HS-27A (cell line): ENCODE measurements at regions not wholly inside any gene's neighbourhood (a gene's known extent, or its start where the extent isn't known, plus 50 kb on each side); places are given as distances from the start of the nearest gene placed in this dataset.
A peak's percentile ranks its signal among the peaks of the same experiment; 100 is the strongest.

ENCODE experiments used
- DNase-seq: peaks from one replicate; pipeline ENCODE4 v3.0.0-alpha.2; 2012; ENCODE audit warnings: low read depth, missing footprints

DNA sequence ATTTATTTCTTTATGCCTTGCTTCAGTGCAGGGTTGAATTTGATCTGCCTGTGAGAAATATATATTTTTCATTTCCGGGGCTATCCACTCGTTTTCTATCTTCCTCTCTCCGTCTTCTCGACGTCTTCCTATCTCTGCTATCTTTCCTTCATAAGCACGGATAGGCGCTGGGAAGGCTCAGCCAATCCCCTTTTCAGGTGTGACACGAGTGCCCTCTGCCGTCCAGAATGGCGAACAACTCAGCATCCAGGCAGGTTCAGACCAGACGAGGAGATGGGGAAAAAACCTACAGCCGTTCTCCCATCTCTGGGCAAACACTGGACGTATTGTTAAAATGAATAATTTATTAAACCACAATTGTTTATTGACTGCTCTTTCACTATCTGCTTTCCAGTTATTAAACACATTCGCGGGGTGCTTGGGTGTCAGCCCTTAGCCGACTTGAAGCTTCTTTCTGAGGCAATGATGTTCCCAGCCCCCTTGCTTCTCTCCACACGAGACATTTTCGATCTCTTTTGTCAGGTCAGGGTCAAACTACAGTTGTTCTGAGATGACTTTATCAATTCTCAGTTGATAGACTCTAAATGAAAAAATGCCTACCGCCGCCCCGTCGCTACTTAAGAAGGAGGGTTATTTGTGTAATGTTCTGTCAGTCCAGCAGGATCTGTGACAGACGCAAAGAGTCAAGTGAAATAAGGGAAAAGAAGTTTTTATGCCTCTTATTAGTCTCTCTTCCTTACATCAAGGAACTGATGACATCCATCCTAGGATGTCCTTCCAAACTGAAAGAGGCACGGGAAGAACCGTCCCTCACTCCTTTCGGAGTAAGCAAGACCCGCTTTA is 96.3 kb upstream of the NOCT start:
- DNase-seq: no peak

DNA sequence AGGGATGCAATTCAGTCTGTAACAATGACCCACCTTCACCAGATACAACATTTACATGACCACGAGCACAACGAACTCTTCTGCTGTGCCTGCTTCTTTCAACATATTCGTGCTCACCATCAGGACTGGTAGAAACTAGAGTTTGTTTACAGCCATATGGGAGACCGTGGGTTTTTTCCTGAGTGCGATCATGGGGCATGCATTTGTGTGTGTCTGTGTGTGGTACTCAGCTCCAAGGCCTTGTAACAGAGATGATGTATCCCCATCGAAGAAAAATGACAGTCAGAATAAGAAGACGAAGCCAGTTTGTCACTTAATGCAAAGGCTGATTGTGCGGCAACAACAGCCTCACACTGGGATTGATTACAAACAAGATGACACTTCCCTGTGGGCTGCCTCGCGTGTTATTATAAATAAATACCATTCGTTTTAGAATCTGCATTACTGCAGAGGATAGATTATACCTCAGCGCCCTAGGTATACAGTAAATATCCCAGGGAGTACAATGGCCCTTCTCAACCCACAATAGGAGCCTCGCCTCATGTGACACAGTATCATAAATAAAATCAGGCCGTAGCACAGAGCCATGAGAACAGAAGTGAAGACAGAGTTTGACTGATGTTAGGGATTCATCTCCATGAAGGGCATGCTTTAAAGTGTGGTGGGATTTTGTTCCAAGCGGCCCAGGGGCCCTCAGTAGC is 97.3 kb upstream of the NOCT start:
- DNase-seq: no peak

DNA sequence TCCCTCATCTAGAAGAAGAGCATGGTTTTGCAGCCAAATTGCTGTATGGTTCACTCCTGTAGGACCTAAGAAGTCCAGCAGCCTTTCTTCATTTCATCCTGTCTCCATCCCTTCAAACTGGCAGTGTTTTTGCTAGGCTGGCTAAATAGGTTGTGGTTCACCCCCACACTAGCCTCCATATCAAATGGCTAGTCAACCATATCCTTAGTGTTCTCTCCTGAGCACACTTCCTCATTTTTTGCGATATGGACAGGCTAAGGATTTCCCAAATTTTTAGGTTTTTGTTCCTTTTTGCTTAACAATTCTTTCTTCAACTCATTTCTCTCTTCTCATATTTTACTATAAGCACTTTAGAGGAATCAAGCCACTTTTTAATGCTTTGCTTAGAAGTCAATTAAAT is 98.8 kb upstream of the NOCT start:
- no peak for DNase-seq

DNA sequence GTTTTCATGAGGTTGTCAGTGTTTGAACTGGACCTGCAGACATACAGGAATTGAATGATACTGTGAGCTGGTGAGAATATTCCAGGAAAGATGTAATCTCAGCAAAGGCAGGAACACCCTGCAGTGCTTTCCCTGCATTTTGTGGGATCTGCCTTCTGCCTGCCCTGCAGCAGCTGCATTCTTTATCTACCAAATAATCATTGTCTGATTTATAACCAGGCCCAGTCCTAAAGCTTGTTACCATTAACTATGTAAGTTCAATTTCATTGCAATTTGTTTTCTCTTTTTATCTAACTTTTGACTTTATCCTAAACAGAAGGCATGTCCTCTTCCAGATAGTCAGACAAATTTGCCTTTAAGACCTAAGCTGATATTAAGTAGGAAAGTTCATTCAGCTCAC is 99.8 kb upstream of the NOCT start:
- no peak for DNase-seq

DNA sequence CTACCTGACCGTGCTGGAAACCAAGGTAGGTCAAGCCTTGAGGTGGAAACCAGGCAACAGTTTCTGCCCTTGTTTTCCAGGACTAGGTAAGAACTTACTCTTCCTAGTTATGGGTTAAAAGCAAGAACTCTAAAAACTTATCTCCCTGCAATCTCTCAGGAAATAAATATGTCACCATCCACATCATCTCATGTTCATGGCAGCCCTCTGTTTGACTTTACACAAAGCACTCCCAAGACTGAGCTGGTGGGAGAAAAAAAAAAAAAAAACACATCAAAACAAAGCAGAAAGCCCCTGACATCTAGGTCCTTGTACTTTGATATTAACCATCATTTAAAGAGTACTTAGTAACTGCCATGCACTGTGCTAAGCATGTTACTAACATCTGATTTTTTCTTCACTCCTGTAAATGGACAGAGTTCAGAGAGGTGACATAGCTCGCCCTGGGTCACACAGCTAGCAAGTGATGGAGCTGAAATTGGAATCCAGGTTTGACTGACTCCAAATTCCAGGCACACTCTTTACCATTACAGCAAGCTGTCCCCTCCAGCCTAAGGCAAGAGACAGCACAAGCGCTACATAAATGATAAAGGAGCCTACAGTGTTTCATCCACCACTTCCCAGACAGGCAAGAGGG is 102.8 kb upstream of the NOCT start:
- no peak for DNase-seq

DNA sequence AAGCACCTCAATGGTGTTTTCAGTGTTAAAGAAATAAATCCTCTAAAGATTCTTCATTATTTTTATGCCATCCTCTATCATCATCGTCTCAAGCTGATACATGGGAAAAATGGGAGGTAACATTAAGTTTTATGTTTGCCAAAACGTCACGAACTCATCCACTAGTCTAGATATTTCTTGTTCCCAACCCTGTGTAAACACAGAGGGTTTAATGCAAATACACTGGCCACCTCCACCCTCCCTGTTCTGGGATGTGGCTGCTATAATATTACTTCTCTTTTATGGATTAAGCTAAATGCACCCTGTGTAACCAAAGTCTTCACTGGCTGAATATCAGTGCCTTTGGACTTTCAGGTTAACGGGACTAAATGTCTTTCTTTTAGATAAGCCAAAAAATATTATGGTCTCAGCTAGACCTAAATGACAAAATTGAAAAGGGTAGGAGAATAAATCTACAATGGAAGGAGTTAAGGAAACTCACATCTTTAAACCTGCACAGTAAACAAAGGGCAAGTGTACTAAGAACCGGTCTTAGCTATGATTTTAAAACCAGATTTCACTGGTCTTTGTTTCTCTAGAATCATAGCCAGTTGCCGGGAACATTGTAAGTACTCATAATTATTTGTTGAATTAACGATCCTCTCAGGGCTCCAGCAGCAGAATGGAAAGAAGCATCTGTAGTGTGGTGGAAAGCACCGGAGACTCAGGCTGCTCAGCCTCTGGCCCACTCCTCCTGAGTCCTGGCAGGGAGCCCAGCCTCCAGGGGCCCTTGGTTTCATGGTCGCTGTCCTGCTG is 103.5 kb upstream of the NOCT start:
- DNase-seq: no peak

DNA sequence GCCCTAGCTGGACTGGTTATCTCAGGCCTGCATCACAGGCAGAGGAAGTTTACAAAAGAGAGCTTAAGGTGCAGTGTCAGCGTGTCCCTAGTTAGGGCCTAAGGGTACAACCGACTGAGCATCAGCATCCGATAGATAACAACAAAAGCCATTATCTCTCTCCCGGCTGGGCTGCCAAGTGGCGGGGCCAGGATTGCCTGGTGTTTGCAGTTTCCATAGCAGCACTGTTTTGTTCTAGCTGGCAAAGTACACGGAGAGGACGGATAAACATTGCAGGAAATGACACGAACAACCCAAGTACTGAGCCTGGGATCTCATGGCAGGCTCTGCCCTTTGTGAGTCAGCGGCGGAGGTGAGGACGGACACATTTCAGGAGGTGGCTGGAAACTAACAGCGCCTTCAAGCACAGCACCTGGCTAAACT is 104.7 kb upstream of the NOCT start:
- DNase-seq: no peak

DNA sequence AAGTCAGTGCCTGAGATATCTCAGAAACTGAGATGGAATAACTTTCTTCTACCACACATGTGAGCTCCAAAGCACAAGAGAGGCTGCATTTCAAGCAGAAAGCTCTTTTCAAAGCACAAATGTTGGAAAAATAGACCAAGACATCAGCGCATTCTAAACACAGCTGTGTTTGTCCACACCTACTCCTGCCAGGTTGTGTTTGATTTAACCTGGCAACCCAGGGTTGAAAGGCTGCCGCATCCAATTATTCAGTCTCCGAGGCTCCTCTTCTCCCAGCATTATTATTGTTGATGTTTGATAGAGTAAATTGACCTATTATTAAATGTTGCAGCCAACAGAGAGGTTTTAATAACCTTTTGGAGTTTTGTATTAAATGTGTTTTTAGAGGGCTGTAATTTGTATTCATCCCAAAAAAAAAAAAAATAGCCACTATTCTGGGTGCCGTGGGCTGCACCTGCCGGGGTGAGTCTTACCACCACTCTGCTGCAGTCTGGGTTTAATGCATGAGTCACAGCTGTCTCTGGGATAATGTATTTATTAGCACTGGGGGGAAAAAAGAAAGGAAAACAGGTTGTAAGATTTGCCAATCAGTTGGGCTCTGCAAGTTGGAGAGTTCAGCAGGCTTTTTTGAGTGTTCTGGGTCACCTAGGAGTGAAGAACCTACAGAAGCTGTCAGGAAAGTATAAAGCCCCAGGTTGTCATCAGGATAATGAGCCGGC is 105.2 kb upstream of the NOCT start:
- no peak for DNase-seq

DNA sequence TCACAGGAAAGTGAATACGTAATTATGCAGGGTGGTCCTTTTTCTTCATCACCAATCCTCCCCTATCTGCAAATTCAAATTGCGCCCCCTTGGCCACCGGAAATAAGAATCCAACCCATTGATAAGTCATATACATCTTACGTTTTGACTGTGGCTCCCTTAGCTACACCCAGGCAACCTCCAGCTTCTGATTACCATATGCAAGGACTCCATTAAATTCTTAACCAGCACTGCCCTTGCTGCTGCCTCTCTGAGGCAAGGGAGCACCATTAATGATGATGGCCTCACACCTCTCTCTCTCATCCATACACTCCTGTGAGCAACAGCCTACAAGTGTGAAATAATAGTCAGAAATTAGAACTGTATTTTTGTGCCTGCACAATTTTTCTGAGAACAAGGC is 106.0 kb upstream of the NOCT start:
- no peak for DNase-seq

DNA sequence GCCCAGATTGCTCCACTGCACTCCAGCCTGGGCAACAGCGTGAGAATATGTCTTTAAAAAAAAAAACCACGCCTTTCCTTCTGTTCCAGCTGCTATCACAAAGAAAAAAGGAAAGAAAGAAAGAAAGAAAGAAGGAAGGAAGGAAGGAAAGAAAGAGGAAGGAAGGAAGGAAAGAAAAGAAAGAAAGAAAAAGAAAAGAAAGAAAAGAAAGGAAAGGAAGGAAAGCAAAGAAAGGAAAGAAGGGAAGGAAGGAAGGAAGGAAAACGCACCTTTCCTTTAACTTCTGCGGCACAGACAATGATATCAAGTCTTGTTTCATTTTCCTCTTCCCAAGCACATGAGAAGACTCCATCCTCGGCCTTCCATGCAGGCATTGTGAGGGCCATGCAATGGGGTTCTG is 107.4 kb upstream of the NOCT start:
- DNase-seq: no peak

DNA sequence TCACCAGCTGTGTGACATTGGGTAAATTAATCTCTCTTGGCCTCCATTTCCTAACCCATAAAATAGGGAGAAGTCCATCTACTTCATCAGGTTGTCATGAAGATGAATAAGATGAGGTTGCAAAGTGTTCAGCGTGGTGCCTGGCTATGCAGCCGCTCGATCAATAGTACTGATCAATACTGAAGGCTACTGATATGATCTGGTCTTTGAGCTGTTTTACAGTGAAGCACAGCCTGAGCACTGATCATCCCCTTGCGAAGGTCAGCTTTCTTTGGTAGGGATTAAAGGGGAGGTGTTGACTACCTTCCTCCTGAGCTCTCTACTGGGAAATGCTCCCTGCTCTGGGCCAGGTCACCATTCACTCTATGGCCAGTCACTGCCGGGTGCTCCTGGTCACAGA is 108.4 kb upstream of the NOCT start:
- no peak for DNase-seq

DNA sequence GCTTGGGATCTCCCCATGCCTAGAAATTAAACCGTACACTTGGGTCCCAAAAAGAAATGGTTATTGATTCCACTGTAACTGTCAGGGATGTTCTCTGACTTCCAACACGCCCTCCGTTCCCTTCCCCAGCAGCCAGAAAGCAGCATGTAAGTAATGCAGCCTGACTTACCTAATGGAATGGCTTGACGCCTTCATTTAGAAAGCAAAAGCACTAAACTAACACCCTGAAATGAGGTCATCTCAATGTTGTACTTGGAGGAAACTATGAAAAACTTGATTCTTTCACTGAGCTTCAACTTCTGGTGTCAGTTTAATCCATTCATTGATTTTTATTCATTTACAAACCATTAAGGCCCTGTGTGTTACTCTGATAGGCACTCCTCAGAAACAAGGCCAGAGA is 110.8 kb upstream of the NOCT start:
- DNase-seq: no peak

DNA sequence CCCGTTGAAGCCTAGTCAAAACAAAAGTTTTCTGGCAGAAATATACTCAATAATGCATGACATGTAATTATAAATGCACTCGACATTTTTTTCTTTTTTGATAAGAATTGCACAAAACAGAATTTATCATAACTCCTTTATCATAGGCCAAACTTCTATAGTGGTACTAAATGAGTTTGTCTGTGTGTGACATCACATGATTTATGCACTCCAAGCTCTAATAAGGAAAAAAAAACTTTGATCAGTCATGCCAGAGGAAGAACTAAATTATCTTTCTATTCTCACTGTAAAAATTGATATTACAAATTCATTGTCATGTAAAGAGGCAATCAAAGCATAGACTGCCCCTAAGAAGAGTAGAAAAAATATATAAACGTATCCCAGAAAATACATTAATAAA is 112.4 kb upstream of the NOCT start:
- DNase-seq: no peak

DNA sequence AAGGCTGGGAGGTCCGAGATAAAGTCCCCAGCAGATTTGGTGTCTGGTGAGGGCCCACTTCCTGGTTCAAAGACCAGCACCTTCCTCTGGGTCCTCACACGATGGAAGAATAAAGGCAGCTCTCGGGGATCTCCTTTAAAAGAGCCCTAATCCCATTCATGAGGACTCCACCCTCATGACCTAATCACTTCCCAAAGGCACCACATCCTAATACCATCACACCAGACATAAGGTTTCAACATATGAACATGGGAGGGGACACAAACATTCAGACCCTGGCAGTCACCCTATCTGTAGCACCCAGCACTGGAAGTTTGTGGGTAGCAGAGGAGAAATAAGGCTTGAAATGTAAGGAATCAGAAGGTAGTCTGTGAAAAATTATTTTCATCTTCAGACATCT is 112.9 kb upstream of the NOCT start:
- DNase-seq: no peak

DNA sequence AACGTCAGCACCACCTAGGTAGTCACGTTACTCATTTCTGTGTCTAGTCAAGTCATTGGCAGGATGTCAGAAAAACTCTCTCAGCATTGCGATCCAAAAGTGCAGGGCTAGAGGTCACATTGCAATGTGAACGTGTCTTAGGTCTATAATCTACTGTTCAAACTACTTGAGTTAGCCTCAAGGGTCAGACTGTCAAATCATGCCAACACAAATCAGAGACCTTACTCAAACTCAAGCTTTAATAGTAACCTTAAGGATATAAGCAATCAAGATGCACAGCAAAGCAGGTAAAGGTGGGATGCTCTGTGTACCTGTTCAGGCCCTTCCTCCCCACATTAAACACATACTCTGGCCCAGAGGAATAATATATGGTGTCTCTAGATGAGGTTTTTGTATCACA is 114.4 kb upstream of the NOCT start:
- DNase-seq: no peak

DNA sequence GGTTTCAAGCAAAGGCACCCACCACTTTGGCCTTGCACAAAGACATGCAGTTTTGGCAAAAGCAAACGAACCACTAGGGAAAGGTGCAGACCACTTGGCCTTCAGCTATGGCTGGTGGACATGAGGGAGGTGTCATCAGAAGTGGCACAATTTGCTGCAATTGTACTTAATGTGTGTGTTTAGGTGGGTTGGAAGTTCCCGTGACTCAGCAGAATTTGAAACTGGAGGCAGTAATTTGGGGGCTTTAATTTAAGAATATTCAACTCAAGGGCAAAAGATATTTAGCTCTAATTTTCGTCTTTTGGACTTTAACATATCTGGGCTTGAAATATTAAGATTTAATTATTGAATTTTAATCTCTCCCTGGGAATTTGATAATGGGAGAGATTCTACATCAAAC is 115.6 kb upstream of the NOCT start:
- no peak for DNase-seq

DNA sequence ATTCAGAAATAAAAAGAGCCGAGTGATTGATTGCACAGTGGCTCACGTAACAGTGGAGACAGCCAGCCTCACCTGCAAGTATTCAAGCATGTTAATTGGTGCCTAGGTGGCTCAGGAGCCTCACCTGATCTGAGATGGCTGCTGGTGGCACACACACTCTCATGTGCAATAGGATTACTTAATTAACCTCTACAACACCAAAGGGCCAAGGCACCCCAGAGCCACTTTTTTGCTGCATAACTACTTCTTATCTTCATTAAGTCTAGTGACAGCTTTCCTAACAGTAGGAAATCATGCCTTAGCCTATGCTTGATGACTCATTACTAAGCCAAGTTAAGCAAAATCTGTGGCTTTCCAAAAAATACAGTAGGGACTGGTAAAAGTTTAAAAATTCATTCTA is 117.3 kb upstream of the NOCT start:
- DNase-seq: no peak

DNA sequence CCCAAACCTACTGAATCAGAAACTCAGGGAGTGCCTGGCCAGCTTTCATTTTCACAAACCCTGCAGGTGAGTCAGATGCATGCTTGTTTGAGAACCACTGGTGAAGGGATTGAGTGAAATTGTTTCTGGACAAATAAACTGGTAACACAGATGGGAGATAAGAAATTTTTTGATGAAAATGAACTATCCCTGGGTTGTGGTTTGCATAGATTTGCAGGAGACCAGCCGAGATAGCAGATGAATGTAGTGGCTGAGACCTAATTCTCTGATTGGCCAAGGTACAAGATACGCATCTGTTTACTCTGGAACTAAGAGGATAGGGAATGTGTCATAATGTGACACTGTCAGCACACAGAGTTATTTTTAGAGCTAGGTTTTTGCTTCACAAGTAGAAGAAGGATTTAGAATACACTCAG is 117.8 kb upstream of the NOCT start:
- DNase-seq: peak; percentile 77

DNA sequence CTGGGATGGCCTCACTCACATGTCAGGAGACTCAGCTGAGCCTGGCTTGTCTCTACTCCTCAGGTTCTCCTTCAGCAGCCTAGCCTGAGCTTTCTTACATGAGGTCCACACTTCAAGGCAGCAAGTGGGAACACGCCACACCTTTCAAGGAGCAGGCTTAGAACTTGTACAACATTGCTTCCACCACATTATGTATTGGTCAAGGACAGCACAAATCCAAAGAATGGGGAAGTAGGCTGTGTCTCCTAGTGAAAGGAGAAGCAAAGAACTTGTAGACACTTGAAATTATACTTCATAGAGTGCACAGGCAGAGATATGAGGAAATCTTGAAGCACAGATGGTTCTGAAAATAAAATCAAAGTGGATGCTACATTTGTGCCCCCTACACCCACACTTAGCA is 120.9 kb upstream of the NOCT start:
- no peak for DNase-seq

DNA sequence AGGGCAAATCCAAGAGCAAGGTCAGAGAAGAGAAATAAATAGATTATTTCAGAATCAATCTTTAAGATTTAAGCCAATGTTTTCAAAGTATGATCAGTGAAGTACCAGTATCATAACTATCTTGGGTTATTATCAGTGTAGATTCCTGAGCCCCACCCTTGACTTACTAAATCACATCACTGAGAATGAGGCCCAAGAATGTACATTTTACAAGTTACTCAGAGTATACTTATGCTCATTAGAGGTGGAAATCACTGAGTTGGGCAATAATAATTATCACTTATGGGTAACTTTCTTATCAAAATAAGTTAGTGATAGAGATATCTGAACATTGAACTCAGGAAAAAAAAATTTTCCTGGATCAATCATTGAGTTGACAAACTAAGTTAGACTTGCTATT is 121.6 kb upstream of the NOCT start:
- no peak for DNase-seq

DNA sequence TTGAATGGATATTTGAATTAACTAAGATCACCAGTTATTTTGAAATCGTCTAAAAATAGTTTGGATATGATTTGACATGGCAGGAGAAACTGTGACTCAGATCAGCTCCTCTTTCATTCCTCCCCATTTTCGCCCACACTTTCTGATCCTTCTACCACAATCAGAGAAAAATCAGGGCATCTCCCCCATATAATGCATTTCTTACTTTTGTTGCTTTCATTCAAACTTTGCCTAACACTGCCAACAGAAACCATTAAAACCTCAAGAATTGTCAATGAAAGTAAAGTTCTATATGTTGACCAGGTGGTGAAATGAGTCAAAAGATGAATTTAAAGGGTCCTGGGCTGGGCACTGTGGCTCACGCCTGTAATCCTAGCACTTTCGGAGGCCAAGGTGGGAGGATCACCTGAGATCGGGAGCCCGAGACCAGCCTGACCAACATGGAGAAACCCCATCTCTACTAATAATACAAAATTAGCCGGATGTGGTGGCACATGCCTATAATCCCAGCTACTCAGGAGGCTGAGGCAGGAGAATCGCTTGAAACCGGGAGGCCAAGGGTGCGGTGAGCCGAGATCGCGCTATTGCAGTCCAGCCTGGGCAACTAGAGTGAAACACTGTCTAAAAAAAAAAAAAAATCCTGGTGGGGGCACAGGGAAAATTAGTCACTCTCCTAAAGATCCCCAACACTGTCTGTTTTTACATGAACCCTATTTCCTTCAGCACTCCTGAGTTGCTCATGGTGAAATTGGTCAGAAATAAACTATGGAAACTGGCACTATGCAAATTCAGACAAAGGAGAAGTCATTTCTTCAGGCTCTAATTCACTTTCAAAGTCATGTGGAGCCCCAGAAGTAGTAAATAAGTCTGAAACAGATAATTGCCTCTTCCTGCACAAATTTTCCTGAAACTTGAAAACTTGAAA is 122.8 kb upstream of the NOCT start:
- DNase-seq: no peak
